Glutamatergic neuron (in vitro differentiated cells): ENCODE measurements at regions not wholly inside any gene's neighbourhood (a gene's known extent, or its start where the extent isn't known, plus 50 kb on each side); places are given as distances from the start of the nearest gene placed in this dataset.

ENCODE experiments used
- DNase-seq: peaks from one replicate; pipeline ENCODE4 v3.0.0; 2022
- H3K27ac Mint-ChIP-seq: one replicate; pipeline ENCODE4 v1.8.0; 2020; ENCODE audit warnings: mild to moderate bottlenecking, mixed read lengths, inconsistent platforms; ENCODE audit not compliant: unreplicated experiment
- H3K27me3 Mint-ChIP-seq: one replicate; pipeline ENCODE4 v1.8.0; 2020; ENCODE audit warnings: mild to moderate bottlenecking, moderate library complexity, mixed read lengths, inconsistent platforms; ENCODE audit not compliant: unreplicated experiment
- H3K36me3 Mint-ChIP-seq: one replicate; pipeline ENCODE4 v1.8.0; 2020; ENCODE audit warnings: mild to moderate bottlenecking, mixed read lengths, inconsistent platforms; ENCODE audit not compliant: unreplicated experiment
- H3K4me1 Mint-ChIP-seq: one replicate; pipeline ENCODE4 v1.8.0; 2020; ENCODE audit warnings: mild to moderate bottlenecking, low read depth, mixed read lengths, inconsistent platforms; ENCODE audit not compliant: unreplicated experiment
- H3K4me3 Mint-ChIP-seq: one replicate; pipeline ENCODE4 v1.8.0; 2020; ENCODE audit warnings: mild to moderate bottlenecking, mixed read lengths, inconsistent platforms; ENCODE audit not compliant: unreplicated experiment
- H3K9me3 Mint-ChIP-seq: one replicate; pipeline ENCODE4 v1.8.0; 2020; ENCODE audit warnings: mild to moderate bottlenecking, moderate library complexity, mixed read lengths, inconsistent platforms; ENCODE audit not compliant: unreplicated experiment
- TF ChIP-seq, protein P1 (sequence below): fragments of 200-600 bp; sonication (generic); IDR thresholded peaks from one replicate; pipeline ENCODE4 v1.5.0; 2021; ENCODE audit not compliant: partially characterized antibody, unreplicated experiment

DNA sequence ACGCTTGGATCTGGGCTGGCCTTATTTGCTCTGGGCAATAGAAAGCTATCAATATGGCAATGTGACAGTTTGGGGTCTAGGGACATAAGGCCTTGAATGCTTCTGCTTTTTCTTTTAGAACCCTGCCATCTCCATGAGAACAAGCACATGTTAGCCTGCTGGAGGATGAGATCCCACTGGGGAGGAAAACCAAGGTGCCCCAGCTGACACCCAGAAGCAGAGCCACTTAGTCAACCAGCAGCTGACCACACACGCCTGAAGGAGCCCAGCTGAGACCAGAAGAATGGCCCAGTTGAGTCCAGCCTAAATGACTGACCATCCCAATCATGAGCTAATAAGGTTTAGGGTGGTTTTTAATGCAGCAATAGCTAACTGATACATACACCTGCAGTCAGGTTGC, 171.2 kb downstream of the AHSP start:
- peaks cover 4% of the 10 kb centered on the region for H3K36me3 Mint-ChIP-seq
- peaks cover 2% of the 10 kb centered on the region for H3K9me3 Mint-ChIP-seq
- TF ChIP-seq, protein P1, sequence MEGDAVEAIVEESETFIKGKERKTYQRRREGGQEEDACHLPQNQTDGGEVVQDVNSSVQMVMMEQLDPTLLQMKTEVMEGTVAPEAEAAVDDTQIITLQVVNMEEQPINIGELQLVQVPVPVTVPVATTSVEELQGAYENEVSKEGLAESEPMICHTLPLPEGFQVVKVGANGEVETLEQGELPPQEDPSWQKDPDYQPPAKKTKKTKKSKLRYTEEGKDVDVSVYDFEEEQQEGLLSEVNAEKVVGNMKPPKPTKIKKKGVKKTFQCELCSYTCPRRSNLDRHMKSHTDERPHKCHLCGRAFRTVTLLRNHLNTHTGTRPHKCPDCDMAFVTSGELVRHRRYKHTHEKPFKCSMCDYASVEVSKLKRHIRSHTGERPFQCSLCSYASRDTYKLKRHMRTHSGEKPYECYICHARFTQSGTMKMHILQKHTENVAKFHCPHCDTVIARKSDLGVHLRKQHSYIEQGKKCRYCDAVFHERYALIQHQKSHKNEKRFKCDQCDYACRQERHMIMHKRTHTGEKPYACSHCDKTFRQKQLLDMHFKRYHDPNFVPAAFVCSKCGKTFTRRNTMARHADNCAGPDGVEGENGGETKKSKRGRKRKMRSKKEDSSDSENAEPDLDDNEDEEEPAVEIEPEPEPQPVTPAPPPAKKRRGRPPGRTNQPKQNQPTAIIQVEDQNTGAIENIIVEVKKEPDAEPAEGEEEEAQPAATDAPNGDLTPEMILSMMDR: no peak
- H3K4me3 Mint-ChIP-seq: no peak overlapping the region
- DNase-seq: no peak
- peaks cover 7% of the 10 kb centered on the region for H3K4me1 Mint-ChIP-seq
- peaks cover 7% of the 10 kb centered on the region for H3K27me3 Mint-ChIP-seq
- no peak overlapping the region for H3K27ac Mint-ChIP-seq

DNA sequence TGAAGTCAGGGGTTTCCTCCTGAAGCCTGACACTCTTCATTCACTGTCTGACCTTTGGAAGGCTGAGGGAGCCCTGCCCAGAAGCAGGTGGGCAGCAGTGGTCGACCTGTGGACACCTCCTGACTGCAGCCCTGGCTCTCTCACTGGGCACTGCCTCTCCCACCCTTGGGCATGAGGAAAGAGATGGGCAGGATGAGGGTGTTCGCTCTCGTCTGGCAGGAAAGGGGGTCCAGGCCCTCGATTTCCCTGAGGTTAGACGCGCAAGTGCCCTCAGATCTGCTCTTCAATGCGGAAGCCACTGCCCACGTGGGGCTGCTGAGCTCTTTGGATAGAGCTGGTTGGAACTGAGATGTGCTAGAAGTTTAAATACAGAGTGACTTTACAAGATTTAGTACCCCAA, 171.9 kb downstream of the AHSP start:
- Mint-ChIP-seq H3K27me3 (peaks cover 7% of the 10 kb centered on the region), H3K36me3 (peaks cover 4% of the 10 kb centered on the region), H3K4me3 (peak overlapping the region; percentile 61), H3K4me1 (peaks cover 7% of the 10 kb centered on the region), H3K27ac (no peak overlapping the region), H3K9me3 (peaks cover 2% of the 10 kb centered on the region)
- TF ChIP-seq, protein P1: no peak
- no peak for DNase-seq

DNA sequence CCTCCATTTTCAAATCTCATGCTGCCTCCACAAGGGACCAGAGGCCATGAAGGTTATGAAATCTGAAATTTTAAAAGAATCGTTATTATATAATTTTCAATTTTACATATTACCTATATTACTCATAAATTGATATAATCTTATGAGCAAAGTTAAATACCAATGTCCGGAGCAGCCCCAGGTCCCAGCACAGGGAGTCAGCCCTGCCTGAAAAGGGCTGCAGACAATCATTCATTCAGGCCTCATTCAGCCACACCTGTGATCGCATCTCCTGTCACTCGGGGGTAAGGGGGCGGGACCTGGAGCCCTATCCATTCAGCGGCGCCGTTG, 172.5 kb downstream of the AHSP start:
- TF ChIP-seq, protein P1: no peak
- peak overlapping the region; percentile 86 for H3K4me3 Mint-ChIP-seq
- no peak overlapping the region for H3K27ac Mint-ChIP-seq
- no peak for DNase-seq
- peaks cover 7% of the 10 kb centered on the region for H3K27me3 Mint-ChIP-seq
- peaks cover 7% of the 10 kb centered on the region for H3K4me1 Mint-ChIP-seq
- peaks cover 2% of the 10 kb centered on the region for H3K9me3 Mint-ChIP-seq
- peaks cover 4% of the 10 kb centered on the region for H3K36me3 Mint-ChIP-seq

DNA sequence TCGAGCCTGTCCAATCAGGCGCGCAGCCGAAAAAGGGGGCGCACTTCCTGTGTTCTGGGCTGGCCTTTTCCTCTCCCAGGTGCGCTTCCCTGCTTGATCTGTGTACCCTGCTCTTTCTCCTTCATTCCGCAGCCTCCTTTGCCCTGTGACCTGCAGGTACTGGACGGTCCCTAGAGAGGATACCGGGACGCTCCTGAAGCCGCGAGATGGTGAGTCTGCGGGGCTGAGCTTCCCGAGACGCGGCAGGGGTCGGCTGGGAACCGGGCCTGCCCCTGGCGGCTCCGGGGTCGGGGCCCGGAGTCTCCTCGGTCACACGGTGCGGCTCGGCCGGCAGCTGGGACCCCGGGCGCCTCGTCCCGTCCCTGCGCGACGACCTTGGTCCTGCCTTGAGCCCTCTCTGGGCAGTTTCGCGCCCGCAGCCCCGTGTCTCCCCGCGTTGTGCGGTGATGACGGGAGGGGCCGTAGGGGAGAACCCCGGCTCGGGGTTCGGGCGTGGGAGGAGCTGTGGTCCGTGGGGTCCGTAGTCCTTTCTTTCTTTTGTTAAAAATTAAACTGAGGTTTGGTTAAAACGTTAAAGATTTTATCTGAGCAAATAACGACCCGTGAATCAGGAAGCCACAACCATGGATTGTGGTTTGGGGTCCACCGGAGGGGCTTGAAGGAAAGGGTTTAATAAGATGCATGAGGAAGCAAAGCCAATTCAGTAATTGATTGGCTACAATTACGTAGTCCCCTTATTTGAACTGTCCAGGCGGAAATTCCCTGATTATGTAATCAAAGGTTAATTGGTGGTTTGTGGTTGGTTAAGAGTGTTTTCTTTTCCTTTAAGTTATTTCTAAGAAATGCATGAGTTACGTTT, 172.8 kb upstream of the ZNF267 start:
- Mint-ChIP-seq H3K4me1 (peaks cover 7% of the 10 kb centered on the region), H3K36me3 (peaks cover 4% of the 10 kb centered on the region), H3K27me3 (peaks cover 7% of the 10 kb centered on the region), H3K4me3 (peak overlapping the region; percentile 86), H3K27ac (peak overlapping the region; percentile 28), H3K9me3 (peaks cover 2% of the 10 kb centered on the region)
- DNase-seq: peak; percentile 88
- TF ChIP-seq, protein P1: no peak

DNA sequence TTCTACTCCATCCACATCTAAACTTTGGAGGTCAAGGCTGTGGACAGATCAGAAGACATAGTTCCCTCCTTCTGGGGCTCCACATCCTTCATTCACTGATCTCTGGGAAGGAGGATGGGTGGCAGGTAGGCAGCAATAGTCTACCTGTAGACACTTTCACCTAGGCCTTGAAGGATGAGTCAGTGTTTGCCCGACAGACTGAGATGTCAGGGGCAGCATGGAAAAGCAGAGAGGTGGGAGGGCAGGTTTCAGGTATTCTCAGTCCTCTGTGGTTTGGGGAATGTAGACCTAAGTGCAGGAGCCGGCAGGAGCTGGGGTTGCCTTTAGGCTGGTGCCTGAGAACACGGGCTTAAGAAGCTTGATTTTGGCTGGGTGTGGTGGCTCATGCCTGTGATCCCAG, 171.9 kb upstream of the ZNF267 start:
- H3K36me3 Mint-ChIP-seq: peaks cover 4% of the 10 kb centered on the region
- peaks cover 7% of the 10 kb centered on the region for H3K4me1 Mint-ChIP-seq
- H3K9me3 Mint-ChIP-seq: peaks cover 2% of the 10 kb centered on the region
- TF ChIP-seq, protein P1: no peak
- H3K27ac Mint-ChIP-seq: peak overlapping the region; percentile 28
- H3K27me3 Mint-ChIP-seq: peaks cover 7% of the 10 kb centered on the region
- DNase-seq: no peak
- H3K4me3 Mint-ChIP-seq: peak overlapping the region; percentile 82
